ENCODE measurements at regions not wholly inside any gene's neighbourhood (a gene's known extent, or its start where the extent isn't known, plus 50 kb on each side); places are given as distances from the start of the nearest gene placed in this dataset.

- intact Hi-C loops (cut with micrococcal nuclease), result no loop called here
- H3K4me1 ChIP-seq (ENCODE audit: control insufficient read depth in 1 of 2, insufficient read depth in 2 of 2, low read length in 2 of 2), result peaks cover 28 to 31% of the 10 kb centered on the region in 2 experiments
- no peaks in the 10 kb centered on the region for H3K36me3 ChIP-seq (ENCODE audit: control insufficient read depth in 1 of 2, insufficient read depth in 2 of 2, low read length in 2 of 2)
- H3K4me3 ChIP-seq (replicated peaks in 1 of 2; ENCODE audit: low read depth in 1 of 2, low read length in 2 of 2), result no peak overlapping the region
- no peak overlapping the region for H3K4me2 ChIP-seq (ENCODE audit: low read length)
- RAD21 ChIA-PET (ENCODE audit: low non-redundant PET in 1 of 2, low total read pairs in 2 of 2, uncharacterized antibody in 2 of 2, unreplicated experiment in 2 of 2), result no interaction called here
- H3K9ac ChIP-seq (ENCODE audit: low read length), result no peak overlapping the region
- CTCF ChIA-PET, result no interaction called here
- DNase-seq (ENCODE audit: low read depth, low spot score), result no peak
- H3K27ac ChIP-seq (ENCODE audit: low read depth, low read length), result no peak overlapping the region
- H4K20me1 ChIP-seq (ENCODE audit: insufficient read depth), result no peaks in the 10 kb centered on the region
- no peaks in the 10 kb centered on the region for H3K79me2 ChIP-seq (ENCODE audit: insufficient read depth, low read length)
- TF ChIP-seq MAX (IDR thresholded peaks at IDR 0.05) (no peak), ATF3 (IDR thresholded peaks at IDR 0.05) (no peak), CEBPB (IDR thresholded peaks at IDR 0.05; ENCODE audit: low read depth) (no peak), EZH2phosphoT487 (IDR thresholded peaks at IDR 0.05; ENCODE audit: borderline replicate concordance) (no peak), FOSL1 (IDR thresholded peaks at IDR 0.05; ENCODE audit: low read depth) (no peak)
- BruUV-seq (replicated peaks), result no TSS peak
- POLR2A ChIA-PET, result no interaction called here
- no peaks in the 10 kb centered on the region for H3K9me2 ChIP-seq (ENCODE audit: insufficient read depth)
- no peaks in the 10 kb centered on the region for H3K9me3 ChIP-seq (ENCODE audit: control insufficient read depth in 1 of 2, insufficient read depth in 1 of 2, low read depth in 1 of 2, low read length in 2 of 2)
- H2AFZ ChIP-seq (ENCODE audit: low read depth, low read length, poor library complexity, severe bottlenecking), result no peak overlapping the region
- no peaks in the 10 kb centered on the region for H3K27me3 ChIP-seq (ENCODE audit: insufficient read depth, low read length)
- ATAC-seq, result no peak
Observed at GRCh38 chr13:106107061-106107460, 428.4 kb downstream of the EFNB2 start.

GRCh38 chr13:106105153-106105552 lies 430.3 kb downstream of the EFNB2 start:
- CTCF ChIA-PET, result no interaction called here
- Histone ChIP-seq H3K4me1 (ENCODE audit: control insufficient read depth in 1 of 2, insufficient read depth in 2 of 2, low read length in 2 of 2) (peaks cover 44 to 50% of the 10 kb centered on the region in 2 experiments), H3K4me3 (replicated peaks in 1 of 2; ENCODE audit: low read depth in 1 of 2, low read length in 2 of 2) (no peak overlapping the region), H3K27ac (ENCODE audit: low read depth, low read length) (peak overlapping the region; percentile 80; the same call in 1 of the 2 replicates), H3K4me2 (ENCODE audit: low read length) (peak overlapping the region; percentile 71), H3K9me2 (ENCODE audit: insufficient read depth) (no peaks in the 10 kb centered on the region), H3K79me2 (ENCODE audit: insufficient read depth, low read length) (no peaks in the 10 kb centered on the region), H4K20me1 (ENCODE audit: insufficient read depth) (no peaks in the 10 kb centered on the region), H3K27me3 (ENCODE audit: insufficient read depth, low read length) (no peaks in the 10 kb centered on the region), H3K9ac (ENCODE audit: low read length) (no peak overlapping the region), H3K36me3 (ENCODE audit: control insufficient read depth in 1 of 2, insufficient read depth in 2 of 2, low read length in 2 of 2) (no peaks in the 10 kb centered on the region), H3K9me3 (ENCODE audit: control insufficient read depth in 1 of 2, insufficient read depth in 1 of 2, low read depth in 1 of 2, low read length in 2 of 2) (no peaks in the 10 kb centered on the region), H2AFZ (ENCODE audit: low read depth, low read length, poor library complexity, severe bottlenecking) (no peak overlapping the region)
- POLR2A ChIA-PET, result no interaction called here
- DNase-seq (ENCODE audit: low read depth, low spot score), result no peak
- TF ChIP-seq SP1 (IDR thresholded peaks at IDR 0.05; ENCODE audit: low read depth) (no peak), RAD21 (IDR thresholded peaks at IDR 0.05; ENCODE audit: low read depth) (no peak), REST (IDR thresholded peaks at IDR 0.05; ENCODE audit: low read depth) (no peak), YY1 (IDR thresholded peaks at IDR 0.05; ENCODE audit: extremely low read depth, insufficient replicate concordance, low read depth, low read length) (no peak), EZH2phosphoT487 (IDR thresholded peaks at IDR 0.05; ENCODE audit: borderline replicate concordance) (no peak), EGR1 (IDR thresholded peaks at IDR 0.05; ENCODE audit: low read depth) (no peak), TCF7L2 (IDR thresholded peaks at IDR 0.05; ENCODE audit: borderline replicate concordance, extremely low read depth, insufficient read depth, insufficient read length) (no peak), ELF1 (IDR thresholded peaks at IDR 0.05; ENCODE audit: borderline replicate concordance, low read depth) (no peak), EZH2 (IDR thresholded peaks at IDR 0.05) (no peak), ZFX (IDR thresholded peaks at IDR 0.05) (no peak)
- BruUV-seq (replicated peaks), result no TSS peak
- RAD21 ChIA-PET (ENCODE audit: low non-redundant PET in 1 of 2, low total read pairs in 2 of 2, uncharacterized antibody in 2 of 2, unreplicated experiment in 2 of 2), result no interaction called here
- no peak for ATAC-seq
- intact Hi-C loops (cut with micrococcal nuclease), result no loop called here

Measured in HCT116 (cell line).